HEK293T (cell line): ENCODE measurements at regions not wholly inside any gene's neighbourhood (a gene's known extent, or its start where the extent isn't known, plus 50 kb on each side); places are given as distances from the start of the nearest gene placed in this dataset.

Source experiments
- CTCF ChIA-PET: fragments of 350-600 bp; formaldehyde crosslinking; extraction: SDS; loops from one replicate; lab custom pipeline; 2021; ENCODE audit warnings: antibody characterized with exemption, inconsistent platforms; lab: Yijun Ruan, JAX
- POLR2A ChIA-PET: fragments of 350-600 bp; formaldehyde crosslinking; extraction: SDS; loops from one replicate; lab custom pipeline; 2020; ENCODE audit warnings: antibody characterized with exemption, inconsistent platforms; lab: Yijun Ruan, JAX
- DNase-seq: peaks from one replicate; pipeline ENCODE4 v3.0.0; 2012; ENCODE audit warnings: mixed read lengths; ENCODE audit errors: extremely low spot score
- ARNT ChIP-seq: fragments of 450-650 bp; IDR thresholded peaks from 2 replicates; pipeline ENCODE4 v1.6.1; 2017; ENCODE audit warnings: mild to moderate bottlenecking
- BHLHE40 ChIP-seq: fragments of 450-650 bp; IDR thresholded peaks from 2 replicates; pipeline ENCODE4 v1.6.1; 2016; ENCODE audit warnings: mild to moderate bottlenecking, moderate library complexity, borderline replicate concordance
- CTBP1 ChIP-seq: fragments of 450-650 bp; IDR thresholded peaks from 2 replicates; pipeline ENCODE4 v1.6.1; 2016; ENCODE audit warnings: borderline replicate concordance
- ELF4 ChIP-seq: fragments of 450-650 bp; IDR thresholded peaks from 2 replicates; pipeline ENCODE4 v1.6.1; 2017; ENCODE audit warnings: antibody characterized with exemption
- FOXA1 ChIP-seq: fragments of 450-650 bp; IDR thresholded peaks from 2 replicates; pipeline ENCODE4 v1.6.1; 2016; ENCODE audit warnings: mild to moderate bottlenecking
- FOXK2 ChIP-seq: fragments of 450-650 bp; IDR thresholded peaks from 2 replicates; pipeline ENCODE4 v1.6.1; 2016; ENCODE audit warnings: mild to moderate bottlenecking
- FOXM1 ChIP-seq: fragments of 450-650 bp; IDR thresholded peaks from 2 replicates; pipeline ENCODE4 v1.6.1; 2017; ENCODE audit warnings: mild to moderate bottlenecking, borderline replicate concordance
- HDGF ChIP-seq: fragments of 450-650 bp; IDR thresholded peaks from 2 replicates; pipeline ENCODE4 v1.6.1; 2017; ENCODE audit warnings: antibody characterized with exemption, borderline replicate concordance
- L3MBTL2 ChIP-seq: fragments of 450-650 bp; conservative IDR thresholded peaks from 2 replicates; pipeline ENCODE4 v1.6.1; 2016; ENCODE audit warnings: mild to moderate bottlenecking
- LEF1 ChIP-seq: fragments of 450-650 bp; IDR thresholded peaks from 2 replicates; pipeline ENCODE4 v1.6.1; 2017; ENCODE audit warnings: mild to moderate bottlenecking, borderline replicate concordance
- NFRKB ChIP-seq: fragments of 450-650 bp; IDR thresholded peaks from 2 replicates; pipeline ENCODE4 v1.6.1; 2016; ENCODE audit warnings: mild to moderate bottlenecking, moderate library complexity
- PKNOX1 ChIP-seq: fragments of 450-650 bp; IDR thresholded peaks from 2 replicates; pipeline ENCODE4 v1.6.1; 2016
- SP1 ChIP-seq: fragments of 450-650 bp; IDR thresholded peaks from 2 replicates; pipeline ENCODE4 v1.6.1; 2017
- SUZ12 ChIP-seq: fragments of 450-650 bp; IDR thresholded peaks from 2 replicates; pipeline ENCODE4 v1.6.1; 2016; ENCODE audit warnings: mild to moderate bottlenecking
- TARDBP ChIP-seq: fragments of 450-650 bp; IDR thresholded peaks from 2 replicates; pipeline ENCODE4 v1.6.1; 2016
- ZNF384 ChIP-seq: fragments of 450-650 bp; IDR thresholded peaks from 2 replicates; pipeline ENCODE4 v1.6.1; 2016

- ChIA-PET CTCF (interaction anchor here (0.7 kb wide), 1 partner anchor 95 kb away, joined by 3 read pairs; no protein-coding TSS in a partner anchor), POLR2A (no interaction called here)
- TF ChIP-seq ARNT (no peak), L3MBTL2 (no peak)
- DNase-seq, result no peak
Observed at GRCh38 chr3:169029674-169030285, 633.7 kb downstream of the MECOM start.

- ChIA-PET CTCF (no interaction called here), POLR2A (no interaction called here)
- no peak for TF ChIP-seq L3MBTL2
- TF ChIP-seq FOXA1, result no peak
- TF ChIP-seq ZNF384, result no peak
- TF ChIP-seq HDGF, result no peak
- TF ChIP-seq ARNT, result no peak
- no peak for TF ChIP-seq ELF4
- TF ChIP-seq PKNOX1, result no peak
- no peak for TF ChIP-seq FOXM1
- TF ChIP-seq SP1, result no peak
- no peak for TF ChIP-seq CTBP1
- no peak for TF ChIP-seq SUZ12
- no peak for DNase-seq
Observed at GRCh38 chr3:169028716-169029115, 634.8 kb downstream of the MECOM start.

- CTCF ChIA-PET, result no interaction called here
- TF ChIP-seq LEF1, result no peak
- TF ChIP-seq ZNF384, result no peak
- no peak for TF ChIP-seq SUZ12
- no peak for TF ChIP-seq HDGF
- TF ChIP-seq FOXA1, result no peak
- TF ChIP-seq SP1, result no peak
- TF ChIP-seq TARDBP, result no peak
- no peak for TF ChIP-seq FOXM1
- TF ChIP-seq NFRKB, result no peak
- DNase-seq, result no peak
- POLR2A ChIA-PET, result no interaction called here
Observed at GRCh38 chr3:169026543-169027182, 636.8 kb downstream of the MECOM start.

GRCh38 chr3:169022457-169022856 lies 641.1 kb downstream of the MECOM start:
- CTCF ChIA-PET, result interaction anchor here (0.8 kb wide), 1 partner anchor 126 kb away, joined by 3 read pairs; no protein-coding TSS in a partner anchor
- POLR2A ChIA-PET, result no interaction called here
- DNase-seq, result peak; percentile 37
- TF ChIP-seq HDGF, result no peak
- no peak for TF ChIP-seq ZNF384
- TF ChIP-seq SUZ12, result no peak
- TF ChIP-seq PKNOX1, result peak; percentile 86

GRCh38 chr3:169020371-169020770 lies 643.1 kb downstream of the MECOM start:
- ChIA-PET CTCF (no interaction called here), POLR2A (no interaction called here)
- TF ChIP-seq ARNT (no peak), HDGF (no peak), ZNF384 (no peak), ELF4 (no peak), FOXM1 (no peak), FOXA1 (no peak), TARDBP (no peak), SP1 (no peak), LEF1 (no peak), FOXK2 (no peak), NFRKB (no peak), SUZ12 (no peak)
- DNase-seq, result no peak

- ChIA-PET CTCF (no interaction called here), POLR2A (no interaction called here)
- no peak for DNase-seq
- TF ChIP-seq CTBP1, result no peak
- no peak for TF ChIP-seq TARDBP
- no peak for TF ChIP-seq HDGF
- TF ChIP-seq BHLHE40, result no peak
- TF ChIP-seq PKNOX1, result no peak
- TF ChIP-seq SUZ12, result no peak
- no peak for TF ChIP-seq LEF1
- TF ChIP-seq ZNF384, result no peak
- no peak for TF ChIP-seq L3MBTL2
- no peak for TF ChIP-seq NFRKB
- TF ChIP-seq ELF4, result no peak
- TF ChIP-seq FOXM1, result no peak
Observed at GRCh38 chr3:169009453-169009852, 654.1 kb downstream of the MECOM start.
